Adipose tissue (tissue), 3 donors: ENCODE measurements at regions not wholly inside any gene's neighbourhood (a gene's known extent, or its start where the extent isn't known, plus 50 kb on each side); places are given as distances from the start of the nearest gene placed in this dataset.
"Not testable (repeated sequence)": the region's sequence is repeated elsewhere in the genome, so short reads cannot be mapped to it uniquely, and the experiment has no call there.

ENCODE experiments used
- H3K27ac ChIP-seq: one replicate; pipeline ENCODE4 v1.5.1; 2013; ENCODE audit warnings: low read depth, low read length
- WGBS, 3 donors: extraction: QIAGEN DNeasy Blood & Tissue Kit; methylation state at CpG; one replicate each; pipeline ENCODE4 v1.1.7; 2013; 5-methylcytosine and 5-hydroxymethylcytosine counted together
- donor health status: healthy with polysubstance abuse.
- donor health status: Bipolar disorder and iron deficiency.
- donor health status: healthy.

GRCh38 chr14:82641050-82641540 is 1107.4 kb upstream of the SEL1L start:
- no peak overlapping the region for H3K27ac ChIP-seq
- WGBS, 3 donors: 74 to 84% (median 79%) methylated on average over 1 of the region's 1 CpG

GRCh38 chr14:82642425-82642824 is 1108.8 kb upstream of the SEL1L start:
- no peak overlapping the region for H3K27ac ChIP-seq
- WGBS, 3 donors: 64 to 90% (median 73%) methylated on average over 15 of the region's 15 CpGs

GRCh38 chr14:82647088-82647810 is 1113.6 kb upstream of the SEL1L start:
- no peak overlapping the region for H3K27ac ChIP-seq
- 70 to 74% (median 73%) methylated on average over 5 of the region's 5 CpGs for WGBS, 3 donors

GRCh38 chr14:82655770-82656169 is 1122.1 kb upstream of the SEL1L start:
- WGBS, 3 donors: 79 to 81% (median 80%) methylated on average over 1 of the region's 1 CpG
- no peak overlapping the region for H3K27ac ChIP-seq

- WGBS, 3 donors: 90 to 91% (median 91%) methylated on average over 4 of the region's 4 CpGs
- no peak overlapping the region for H3K27ac ChIP-seq
Measured at GRCh38 chr14:82657186-82657675, 1123.6 kb upstream of the SEL1L start.

GRCh38 chr14:82661258-82661657 is 1127.6 kb upstream of the SEL1L start:
- H3K27ac ChIP-seq: no peak overlapping the region
- WGBS, 3 donors: 72 to 80% (median 78%) methylated on average over 2 of the region's 2 CpGs

GRCh38 chr14:82667006-82667405 is 1133.4 kb upstream of the SEL1L start:
- 60 to 79% (median 77%) methylated on average over 4 of the region's 4 CpGs for WGBS, 3 donors
- H3K27ac ChIP-seq: no peak overlapping the region

GRCh38 chr14:82667501-82667900 is 1133.8 kb upstream of the SEL1L start:
- no peak overlapping the region for H3K27ac ChIP-seq
- WGBS, 3 donors: 30 to 38% (median 30%) methylated on average over 4 of the region's 4 CpGs

- 84 to 98% (median 87%) methylated on average over 2 of the region's 2 CpGs for WGBS, 3 donors
Measured at GRCh38 chr14:82676403-82676802, 1142.8 kb upstream of the SEL1L start.

GRCh38 chr14:82689948-82690347 is 1156.3 kb upstream of the SEL1L start:
- 0 to 81% (median 80%) methylated on average over 1 of the region's 1 CpG for WGBS, 3 donors
- H3K27ac ChIP-seq: no peak overlapping the region

More at GRCh38 chr14:82676403-82676802, 1142.8 kb upstream of the SEL1L start:
- H3K27ac ChIP-seq: no peak overlapping the region

- H3K27ac ChIP-seq: not testable (repeated sequence)
Measured at GRCh38 chr14:82691191-82691590, 1157.5 kb upstream of the SEL1L start.

- 85 to 86% (median 85%) methylated on average over 4 of the region's 4 CpGs for WGBS, 3 donors
- no peak overlapping the region for H3K27ac ChIP-seq
Measured at GRCh38 chr14:82694820-82695219, 1161.2 kb upstream of the SEL1L start.

GRCh38 chr14:82704218-82704617 is 1170.6 kb upstream of the SEL1L start:
- no peak overlapping the region for H3K27ac ChIP-seq
- 54 to 65% (median 62%) methylated on average over 4 of the region's 4 CpGs for WGBS, 3 donors

- 27 to 46% (median 43%) methylated on average over 4 of the region's 4 CpGs for WGBS, 3 donors
- no peak overlapping the region for H3K27ac ChIP-seq
Measured at GRCh38 chr14:82710267-82710841, 1176.7 kb upstream of the SEL1L start.

GRCh38 chr14:82719617-82720016 is 1186.0 kb upstream of the SEL1L start:
- no peak overlapping the region for H3K27ac ChIP-seq
- 40 to 58% (median 50%) methylated on average over 4 of the region's 4 CpGs for WGBS, 3 donors

- H3K27ac ChIP-seq: no peak overlapping the region
- WGBS, 3 donors: 64 to 91% (median 74%) methylated on average over 3 of the region's 3 CpGs
Measured at GRCh38 chr14:82720431-82720830, 1186.8 kb upstream of the SEL1L start.

GRCh38 chr14:82720946-82721345 is 1187.3 kb upstream of the SEL1L start:
- no peak overlapping the region for H3K27ac ChIP-seq
- WGBS, 3 donors: 47 to 68% (median 61%) methylated on average over 5 of the region's 5 CpGs

- WGBS, 3 donors: 11 to 16% (median 16%) methylated on average over 2 of the region's 2 CpGs
- H3K27ac ChIP-seq: no peak overlapping the region
Measured at GRCh38 chr14:82724316-82724715, 1190.7 kb upstream of the SEL1L start.

- no peak overlapping the region for H3K27ac ChIP-seq
Measured at GRCh38 chr14:82725213-82725612, 1191.6 kb upstream of the SEL1L start.

GRCh38 chr14:82731526-82731925 is 1197.9 kb upstream of the SEL1L start:
- 62 to 75% (median 70%) methylated on average over 4 of the region's 4 CpGs for WGBS, 3 donors

More at GRCh38 chr14:82731526-82731925, 1197.9 kb upstream of the SEL1L start:
- H3K27ac ChIP-seq: no peak overlapping the region
